ENCODE measurements at regions not wholly inside any gene's neighbourhood (a gene's known extent, or its start where the extent isn't known, plus 50 kb on each side); places are given as distances from the start of the nearest gene placed in this dataset.

- no peak for TF ChIP-seq CTCF (IDR thresholded peaks at IDR 0.05)
- TF ChIP-seq POLR2A (IDR thresholded peaks at IDR 0.05), result no peak
These were observed 131.3 kb downstream of the PJA1 start for GRCh38 chrX:69033936-69034335.

Measured in testis (tissue), 2 donors.